ENCODE measurements at regions not wholly inside any gene's neighbourhood (a gene's known extent, or its start where the extent isn't known, plus 50 kb on each side); places are given as distances from the start of the nearest gene placed in this dataset.

DNA sequence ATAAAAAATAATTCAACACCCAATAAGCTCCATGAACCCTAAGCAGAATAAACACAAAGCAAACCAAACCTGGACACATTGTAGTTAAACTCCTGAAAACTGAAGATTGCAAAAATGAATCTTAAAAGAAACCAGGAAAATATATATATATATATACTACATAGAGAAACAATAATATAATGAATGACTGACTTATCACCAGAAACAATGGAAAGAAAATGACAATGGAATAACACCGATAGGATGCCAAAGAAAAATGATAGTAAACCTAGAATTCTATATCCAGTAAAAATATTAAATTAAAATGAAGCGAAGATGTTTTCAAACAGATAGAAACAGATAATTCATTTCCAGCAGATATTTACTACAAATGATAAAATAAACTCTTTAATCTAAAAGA, 346.9 kb downstream of the IRS1 start:
- Histone ChIP-seq H3K4me3 (replicated peaks in 1 of 3; ENCODE audit: insufficient read depth in 1 of 3, low read depth in 2 of 3, low read length in 3 of 3) (no peak overlapping the region), H3K79me2 (ENCODE audit: insufficient read depth, low read length) (no peaks in the 10 kb centered on the region), H3K9me3 (ENCODE audit: low read length) (peaks cover 36% of the 10 kb centered on the region), H3K36me3 (replicated peaks in 1 of 2; ENCODE audit: control insufficient read depth in 1 of 2, insufficient read depth in 2 of 2, low read length in 2 of 2) (no peaks in the 10 kb centered on the region), H3K4me2 (ENCODE audit: low read depth, low read length) (no peak overlapping the region), H4K20me1 (ENCODE audit: insufficient read depth, low read length) (no peaks in the 10 kb centered on the region), H2AFZ (ENCODE audit: low read length) (no peak overlapping the region), H3K27ac (ENCODE audit: extremely low read length, insufficient read depth, low read length) (no peak overlapping the region), H3K9ac (ENCODE audit: insufficient read depth, low read depth, low read length) (no peak overlapping the region), H3K4me1 (ENCODE audit: insufficient read depth, low read length) (peaks cover 26% of the 10 kb centered on the region; the same call in 1 of the 2 replicates), H3K27me3 (ENCODE audit: control insufficient read depth in 1 of 2, insufficient read depth in 2 of 2, low read length in 2 of 2) (no peaks in the 10 kb centered on the region)
- ATAC-seq (no peak), FAIRE-seq (no peak), DNase-seq (ENCODE audit: low spot score) (no peak)
- in situ Hi-C loops (cut with HindIII; ENCODE audit: extremely low pct_ligation_motif_present, low pct_unique_long_range_greater_than_20kb) (no loop called here), intact Hi-C loops (cut with micrococcal nuclease; ENCODE audit: unreplicated experiment) (no loop called here)
- 62% methylated on average over 2 of the region's 2 CpGs for WGBS (ENCODE audit: low lambda C conversion rate)
- no TSS peak for BruUV-seq (replicated peaks)
- ChIA-PET CTCF (ENCODE audit: low intra/inter-chr PET ratio, low total read pairs) (no interaction called here), POLR2A (no interaction called here)
- no peak for TF ChIP-seq ZBTB38 (CRISPR knock-in tag; IDR thresholded peaks at IDR 0.05)
- TF ChIP-seq ZNF790 (CRISPR knock-in tag; IDR thresholded peaks at IDR 0.05; ENCODE audit: borderline replicate concordance), result no peak
- peak; percentile 96 for TF ChIP-seq ZNF317 (CRISPR knock-in tag; IDR thresholded peaks at IDR 0.05)

DNA sequence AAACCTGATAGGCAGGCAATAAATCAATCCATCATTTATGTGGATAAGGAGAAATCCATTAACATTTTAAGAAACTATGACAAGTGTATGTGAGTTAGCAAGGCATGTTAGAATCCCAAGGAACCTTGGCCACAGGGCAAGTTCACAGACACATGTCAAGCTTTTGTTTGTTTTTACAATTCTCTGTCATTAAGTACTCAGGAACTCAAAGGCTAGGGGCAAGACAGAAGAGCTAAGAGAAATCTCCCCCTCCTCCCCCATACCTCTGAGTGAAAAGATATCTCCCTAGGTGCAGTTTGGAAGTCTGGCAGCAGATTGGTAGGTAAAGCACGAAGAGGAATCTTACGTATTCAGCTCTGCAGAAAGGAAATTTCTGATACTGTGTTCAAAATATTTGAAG, 348.1 kb downstream of the IRS1 start:
- intact Hi-C loops (cut with micrococcal nuclease; ENCODE audit: unreplicated experiment), result no loop called here
- no peak overlapping the region for H2AFZ ChIP-seq (ENCODE audit: low read length)
- no peak overlapping the region for H3K27ac ChIP-seq (ENCODE audit: extremely low read length, insufficient read depth, low read length)
- H3K4me3 ChIP-seq (replicated peaks in 1 of 3; ENCODE audit: insufficient read depth in 1 of 3, low read depth in 2 of 3, low read length in 3 of 3), result no peak overlapping the region
- H3K9me3 ChIP-seq (ENCODE audit: low read length), result peaks cover 30% of the 10 kb centered on the region
- WGBS (ENCODE audit: low lambda C conversion rate), result 79% methylated on average over 2 of the region's 2 CpGs
- H3K9ac ChIP-seq (ENCODE audit: insufficient read depth, low read depth, low read length), result no peak overlapping the region
- no peaks in the 10 kb centered on the region for H3K27me3 ChIP-seq (ENCODE audit: control insufficient read depth in 1 of 2, insufficient read depth in 2 of 2, low read length in 2 of 2)
- ATAC-seq (no peak), FAIRE-seq (no peak), DNase-seq (ENCODE audit: low spot score) (no peak)
- POLR2A ChIA-PET, result no interaction called here
- peaks cover 25% of the 10 kb centered on the region; the same call in 1 of the 2 replicates for H3K4me1 ChIP-seq (ENCODE audit: insufficient read depth, low read length)
- CTCF ChIA-PET (ENCODE audit: low intra/inter-chr PET ratio, low total read pairs), result no interaction called here
- TF ChIP-seq SATB2 (CRISPR knock-in tag; IDR thresholded peaks at IDR 0.05) (no peak), EZH2 (conservative IDR thresholded peaks at IDR 0.05; ENCODE audit: low read depth, low read length) (no peak), PCBP2 (optimal IDR thresholded peaks at IDR 0.05; ENCODE audit: low read depth, low read length, poor library complexity, severe bottlenecking) (no peak), ZNF234 (CRISPR knock-in tag; conservative IDR thresholded peaks at IDR 0.05) (no peak)
- no peaks in the 10 kb centered on the region for H4K20me1 ChIP-seq (ENCODE audit: insufficient read depth, low read length)
- no peaks in the 10 kb centered on the region for H3K79me2 ChIP-seq (ENCODE audit: insufficient read depth, low read length)
- no TSS peak for BruUV-seq (replicated peaks)
- H3K36me3 ChIP-seq (replicated peaks in 1 of 2; ENCODE audit: control insufficient read depth in 1 of 2, insufficient read depth in 2 of 2, low read length in 2 of 2), result no peaks in the 10 kb centered on the region
- in situ Hi-C loops (cut with HindIII; ENCODE audit: extremely low pct_ligation_motif_present, low pct_unique_long_range_greater_than_20kb), result no loop called here
- H3K4me2 ChIP-seq (ENCODE audit: low read depth, low read length), result no peak overlapping the region
